HUES6 (cell line): ENCODE measurements at regions not wholly inside any gene's neighbourhood (a gene's known extent, or its start where the extent isn't known, plus 50 kb on each side); places are given as distances from the start of the nearest gene placed in this dataset.

Experiments
- H3K27ac ChIP-seq: 2 replicates; pipeline ENCODE4 v1.7.0; 2013; ENCODE audit warnings: low read depth, mild to moderate bottlenecking, low read length, inconsistent platforms
- H3K27me3 ChIP-seq: 2 replicates; pipeline ENCODE4 v1.6.1; 2013; ENCODE audit warnings: low read length; ENCODE audit not compliant: control insufficient read depth, insufficient read depth
- H3K36me3 ChIP-seq: 2 replicates; pipeline ENCODE4 v1.6.1; 2013; ENCODE audit warnings: low read length; ENCODE audit not compliant: control insufficient read depth, insufficient read depth
- H3K4me1 ChIP-seq: 2 replicates; pipeline ENCODE4 v1.6.1; 2013; ENCODE audit warnings: low read length; ENCODE audit not compliant: control insufficient read depth, insufficient read depth
- H3K4me3 ChIP-seq: 2 replicates; pipeline ENCODE4 v1.5.1; 2013; ENCODE audit warnings: low read depth, low read length
- H3K9ac ChIP-seq: one replicate; pipeline ENCODE4 v1.6.1; 2013; ENCODE audit warnings: mild to moderate bottlenecking, low read length
- H3K9me3 ChIP-seq: 2 replicates; pipeline ENCODE4 v1.6.1; 2013; ENCODE audit warnings: low read depth, low read length; ENCODE audit not compliant: control insufficient read depth, insufficient read depth

GRCh38 chrX:10352536-10352935 is 195.8 kb downstream of the CLCN4 start:
- H3K4me3 ChIP-seq = no peak overlapping the region
- no peak overlapping the region for H3K9ac ChIP-seq
- H3K4me1 ChIP-seq = peaks cover 3% of the 10 kb centered on the region
- peaks cover 3% of the 10 kb centered on the region; the same call in 1 of the 2 replicates for H3K27me3 ChIP-seq
- no peak overlapping the region for H3K27ac ChIP-seq
- no peaks in the 10 kb centered on the region for H3K9me3 ChIP-seq
- H3K36me3 ChIP-seq = no peaks in the 10 kb centered on the region

GRCh38 chrX:10356979-10357378 is 200.2 kb downstream of the CLCN4 start:
- H3K36me3 ChIP-seq = no peaks in the 10 kb centered on the region
- H3K27ac ChIP-seq = no peak overlapping the region
- H3K9me3 ChIP-seq = no peaks in the 10 kb centered on the region
- no peak overlapping the region for H3K4me3 ChIP-seq
- no peaks in the 10 kb centered on the region; the same call in 1 of the 2 replicates for H3K4me1 ChIP-seq
- peaks cover 4% of the 10 kb centered on the region; the same call in 1 of the 2 replicates for H3K27me3 ChIP-seq
- H3K9ac ChIP-seq = no peak overlapping the region

GRCh38 chrX:10358958-10359357 is 202.2 kb downstream of the CLCN4 start:
- Histone ChIP-seq H3K4me1 (no peaks in the 10 kb centered on the region; the same call in 1 of the 2 replicates), H3K9me3 (no peaks in the 10 kb centered on the region), H3K36me3 (no peaks in the 10 kb centered on the region), H3K9ac (no peak overlapping the region), H3K27ac (no peak overlapping the region), H3K27me3 (peaks cover 4% of the 10 kb centered on the region; the same call in 1 of the 2 replicates), H3K4me3 (no peak overlapping the region)

- Histone ChIP-seq H3K9me3 (no peaks in the 10 kb centered on the region), H3K4me3 (no peak overlapping the region), H3K36me3 (no peaks in the 10 kb centered on the region), H3K27me3 (peaks cover 4% of the 10 kb centered on the region; the same call in 1 of the 2 replicates), H3K4me1 (no peaks in the 10 kb centered on the region; the same call in 1 of the 2 replicates), H3K9ac (no peak overlapping the region), H3K27ac (no peak overlapping the region)
These were observed 203.3 kb downstream of the CLCN4 start for GRCh38 chrX:10360116-10360515.

- Histone ChIP-seq H3K27me3 (no peaks in the 10 kb centered on the region; the same call in 1 of the 2 replicates), H3K9ac (no peak overlapping the region), H3K9me3 (peaks cover 5% of the 10 kb centered on the region; the same call in 1 of the 2 replicates), H3K4me3 (no peak overlapping the region), H3K36me3 (no peaks in the 10 kb centered on the region), H3K27ac (no peak overlapping the region), H3K4me1 (no peaks in the 10 kb centered on the region)
These were observed 208.9 kb downstream of the CLCN4 start for GRCh38 chrX:10365532-10366265.

- H3K4me3 ChIP-seq = no peak overlapping the region
- H3K27me3 ChIP-seq = no peaks in the 10 kb centered on the region; the same call in 1 of the 2 replicates
- peaks cover 5% of the 10 kb centered on the region; the same call in 1 of the 2 replicates for H3K9me3 ChIP-seq
- H3K27ac ChIP-seq = no peak overlapping the region
- no peak overlapping the region for H3K9ac ChIP-seq
- no peaks in the 10 kb centered on the region for H3K4me1 ChIP-seq
- H3K36me3 ChIP-seq = no peaks in the 10 kb centered on the region
These were observed 210.6 kb downstream of the CLCN4 start for GRCh38 chrX:10367406-10367805.

- no peak overlapping the region for H3K27ac ChIP-seq
- H3K4me3 ChIP-seq = no peak overlapping the region
- no peaks in the 10 kb centered on the region for H3K4me1 ChIP-seq
- H3K9me3 ChIP-seq = peaks cover 5% of the 10 kb centered on the region
- no peaks in the 10 kb centered on the region for H3K36me3 ChIP-seq
- no peak overlapping the region for H3K9ac ChIP-seq
- H3K27me3 ChIP-seq = no peaks in the 10 kb centered on the region; the same call in 1 of the 2 replicates
These were observed 214.2 kb downstream of the CLCN4 start for GRCh38 chrX:10370976-10371375.

- Histone ChIP-seq H3K9ac (no peak overlapping the region), H3K27me3 (no peaks in the 10 kb centered on the region; the same call in 1 of the 2 replicates), H3K27ac (no peak overlapping the region), H3K4me1 (no peaks in the 10 kb centered on the region), H3K4me3 (no peak overlapping the region), H3K36me3 (no peaks in the 10 kb centered on the region), H3K9me3 (peaks cover 21% of the 10 kb centered on the region)
These were observed 220.7 kb downstream of the CLCN4 start for GRCh38 chrX:10377427-10377826.

GRCh38 chrX:10379878-10380277 is 223.1 kb downstream of the CLCN4 start:
- H3K9ac ChIP-seq = no peak overlapping the region
- no peak overlapping the region for H3K27ac ChIP-seq
- H3K4me3 ChIP-seq = no peak overlapping the region
- peaks cover 21% of the 10 kb centered on the region for H3K9me3 ChIP-seq
- H3K4me1 ChIP-seq = no peaks in the 10 kb centered on the region
- no peaks in the 10 kb centered on the region; the same call in 1 of the 2 replicates for H3K27me3 ChIP-seq
- H3K36me3 ChIP-seq = no peaks in the 10 kb centered on the region

- Histone ChIP-seq H3K4me1 (no peaks in the 10 kb centered on the region), H3K4me3 (no peak overlapping the region), H3K36me3 (no peaks in the 10 kb centered on the region), H3K9me3 (peaks cover 21% of the 10 kb centered on the region), H3K27ac (no peak overlapping the region), H3K9ac (no peak overlapping the region), H3K27me3 (no peaks in the 10 kb centered on the region; the same call in 1 of the 2 replicates)
These were observed 223.5 kb downstream of the CLCN4 start for GRCh38 chrX:10380300-10380699.

GRCh38 chrX:10381193-10381592 is 224.4 kb downstream of the CLCN4 start:
- no peak overlapping the region for H3K9ac ChIP-seq
- H3K4me1 ChIP-seq = no peaks in the 10 kb centered on the region
- H3K36me3 ChIP-seq = no peaks in the 10 kb centered on the region
- H3K27ac ChIP-seq = no peak overlapping the region
- no peak overlapping the region for H3K4me3 ChIP-seq
- H3K27me3 ChIP-seq = no peaks in the 10 kb centered on the region; the same call in 1 of the 2 replicates
- H3K9me3 ChIP-seq = peaks cover 19% of the 10 kb centered on the region
